Fibroblast of skin of scalp (primary cell): ENCODE measurements at regions not wholly inside any gene's neighbourhood (a gene's known extent, or its start where the extent isn't known, plus 50 kb on each side); places are given as distances from the start of the nearest gene placed in this dataset.
"Not testable (repeated sequence)": the region's sequence is repeated elsewhere in the genome, so short reads cannot be mapped to it uniquely, and the experiment has no call there.

Source experiments
- DNase-seq: peaks from one replicate; pipeline ENCODE4 v3.0.0-alpha.2; 2013

DNA sequence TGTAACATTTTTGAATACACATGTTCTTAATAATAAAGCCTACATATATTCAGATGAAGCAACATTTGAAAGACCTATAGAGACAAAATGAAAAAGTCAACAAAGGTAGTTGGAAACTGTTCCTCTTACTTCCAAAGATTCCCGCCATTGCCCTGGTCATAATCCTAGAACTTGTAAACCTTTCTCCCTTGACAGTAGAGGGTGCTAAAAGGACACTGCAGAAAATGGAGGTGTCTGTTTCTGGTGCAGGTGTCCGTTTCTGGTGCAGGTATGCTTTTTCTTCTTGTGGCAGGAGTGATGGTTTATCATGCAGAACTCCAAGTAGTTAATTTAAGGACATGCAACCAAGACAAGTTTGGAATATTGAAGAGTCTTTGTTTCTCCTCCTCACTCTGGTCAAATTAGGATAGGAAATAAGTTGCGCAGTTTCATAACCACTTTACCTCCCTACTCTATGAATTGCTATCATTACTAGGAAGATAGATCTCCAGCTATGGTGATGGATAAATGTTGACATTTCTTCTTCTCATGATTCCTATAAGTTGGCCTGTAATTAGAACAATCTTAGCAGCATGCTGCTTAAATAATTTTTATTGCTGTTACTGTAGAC, 56.0 kb upstream of the FAM174A start:
- peak; percentile 1 for DNase-seq

- no peak for DNase-seq
These were observed 63.1 kb upstream of the FAM174A start for GRCh38 chr5:100472091-100472490.

GRCh38 chr5:100469767-100470166, 65.4 kb upstream of the FAM174A start:
- no peak for DNase-seq

DNA sequence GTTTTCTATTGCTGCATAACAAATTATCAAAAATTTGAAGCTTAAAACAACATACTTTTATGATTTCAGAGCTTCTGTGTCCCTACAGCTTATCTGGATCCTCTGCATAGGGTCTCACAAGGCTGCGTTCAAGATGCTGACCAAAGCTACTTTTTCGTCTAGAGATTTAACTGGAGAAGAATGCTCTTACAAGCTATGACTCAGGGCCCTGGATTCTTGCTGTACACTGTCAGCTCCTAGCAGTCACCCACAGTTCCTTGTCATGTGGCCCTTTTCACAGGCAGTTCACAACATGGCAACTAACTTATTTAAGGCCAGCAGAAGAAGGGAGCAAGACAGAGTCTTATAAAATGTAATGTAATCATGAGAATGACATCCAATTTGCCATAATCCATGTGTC, 70.8 kb upstream of the FAM174A start:
- DNase-seq: peak; percentile 33

- no peak for DNase-seq
These were observed 78.6 kb upstream of the FAM174A start for GRCh38 chr5:100456615-100457014.

DNA sequence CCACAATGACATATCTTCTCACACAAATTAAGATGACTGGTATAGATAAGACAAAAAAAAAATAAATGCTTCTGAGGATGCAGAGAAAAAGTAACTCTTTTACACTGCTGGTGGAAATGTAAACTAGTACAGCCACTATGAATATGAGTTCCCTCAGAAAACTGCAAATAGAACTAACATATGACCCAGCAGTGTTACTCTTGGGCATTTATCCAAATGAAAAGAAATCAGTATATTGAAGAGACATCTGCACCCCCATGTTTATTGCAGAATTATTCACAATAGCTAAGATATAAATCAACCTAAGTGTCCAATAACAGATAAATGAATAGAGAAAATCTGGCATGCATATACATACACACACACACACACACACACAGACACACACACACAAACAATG, 83.0 kb upstream of the FAM174A start:
- no peak for DNase-seq

GRCh38 chr5:100448111-100448528, 87.1 kb upstream of the FAM174A start:
- no peak for DNase-seq

- no peak for DNase-seq
These were observed 88.2 kb upstream of the FAM174A start for GRCh38 chr5:100446879-100447430.

DNA sequence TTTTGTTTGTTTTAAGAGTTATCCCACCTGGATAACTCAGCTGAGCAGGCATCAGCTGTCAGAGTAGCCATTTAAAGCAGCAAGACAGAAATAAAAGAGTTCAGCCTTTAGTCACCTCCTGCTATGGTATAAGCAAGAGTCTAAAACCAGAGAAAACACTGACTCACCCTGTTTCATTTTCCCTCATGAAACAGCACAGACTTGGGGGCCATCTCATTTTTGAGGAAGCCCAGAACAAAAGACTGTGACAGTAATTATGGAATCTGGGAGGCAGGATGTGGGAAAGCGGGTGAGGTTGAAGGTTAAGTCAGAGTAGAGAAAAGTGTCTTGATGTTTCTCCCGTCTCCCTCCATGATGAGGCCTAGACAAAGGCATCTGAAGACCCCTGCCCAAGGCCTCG, 90.2 kb upstream of the FAM174A start:
- no peak for DNase-seq

- no peak for DNase-seq
These were observed 100.4 kb upstream of the FAM174A start for GRCh38 chr5:100434815-100435214.

DNA sequence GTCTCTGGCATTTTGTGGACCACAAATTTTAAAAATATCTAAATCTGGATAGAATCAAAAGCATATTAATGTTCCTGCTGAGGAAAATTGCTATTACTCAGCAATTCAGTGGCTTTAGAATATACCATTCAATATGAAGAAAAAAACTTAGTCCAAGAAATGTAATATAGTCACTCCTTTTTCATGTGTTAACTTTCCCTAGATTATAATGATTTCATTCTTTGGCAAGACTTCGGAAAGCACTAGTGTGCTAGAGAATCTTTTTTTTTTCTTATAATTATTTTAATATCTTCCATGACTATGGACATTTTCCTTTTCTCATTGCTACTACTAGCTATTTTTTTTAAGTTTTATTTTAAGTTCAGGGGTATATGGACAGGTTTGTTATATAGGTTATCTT, 102.4 kb upstream of the FAM174A start:
- DNase-seq: no peak

DNA sequence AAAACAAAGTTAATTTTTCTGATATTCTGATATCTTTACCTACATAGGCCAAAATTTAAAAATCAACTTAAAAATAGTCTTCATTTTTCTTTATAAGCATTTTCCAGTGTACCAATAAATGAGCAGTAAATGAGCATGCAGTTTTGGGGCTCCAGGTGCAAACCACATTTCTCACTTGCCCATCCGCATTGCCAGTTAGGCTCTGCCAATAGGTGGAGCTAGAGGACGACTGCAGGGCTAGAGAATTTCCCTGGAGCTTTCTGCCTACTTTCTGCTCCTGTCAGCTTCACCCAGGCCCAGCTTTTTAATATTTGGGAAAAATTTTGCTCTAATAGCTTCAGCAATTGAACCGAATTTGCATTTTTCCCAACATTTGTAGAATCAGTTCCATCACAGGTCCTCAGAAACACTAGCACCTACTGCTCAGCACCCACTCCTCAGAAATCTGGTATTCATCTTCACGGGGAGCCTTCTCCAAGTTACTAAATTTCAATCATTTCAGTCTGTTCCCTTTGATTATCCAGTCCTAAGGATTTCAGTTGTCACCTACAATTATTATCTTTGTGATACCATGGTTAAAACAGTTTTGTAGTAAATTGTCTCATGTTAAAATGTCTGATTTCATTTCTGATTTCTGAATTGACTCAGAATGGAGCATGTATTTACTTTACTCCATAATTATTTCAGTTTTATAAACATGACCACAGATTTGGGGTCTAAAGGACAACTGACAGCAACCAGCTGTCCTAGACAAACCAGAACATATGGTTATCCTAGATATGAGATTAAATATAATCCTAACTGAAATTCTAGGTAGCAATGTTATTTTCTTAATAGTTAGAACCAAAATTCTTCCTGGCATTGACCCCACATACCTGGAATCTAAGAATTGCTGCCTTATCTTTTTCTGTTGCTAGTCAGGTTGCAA, 104.6 kb upstream of the FAM174A start:
- peak; percentile 27 for DNase-seq

- DNase-seq: no peak
These were observed 110.4 kb upstream of the FAM174A start for GRCh38 chr5:100424787-100425186.

- DNase-seq: no peak
These were observed 111.2 kb upstream of the FAM174A start for GRCh38 chr5:100424017-100424416.

DNA sequence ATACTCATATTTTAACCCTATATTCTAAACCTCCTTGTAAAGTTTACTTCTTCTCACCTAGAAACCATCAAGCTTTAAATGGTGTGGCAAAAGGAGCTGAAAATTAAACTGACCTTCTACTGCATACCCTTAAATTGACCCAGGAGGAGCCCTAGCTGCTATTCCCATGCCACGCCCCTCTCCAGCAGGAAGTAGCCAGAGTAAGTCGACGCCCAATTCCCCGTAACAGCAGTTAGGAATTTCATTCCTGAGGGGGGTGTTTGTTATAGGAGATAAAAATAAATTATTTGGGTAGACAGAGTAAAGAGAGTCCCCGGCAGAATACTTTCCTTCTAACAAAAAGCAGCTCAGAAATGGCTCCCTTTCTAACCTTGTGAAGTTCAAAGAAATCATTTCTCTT, 111.8 kb upstream of the FAM174A start:
- no peak for DNase-seq

DNA sequence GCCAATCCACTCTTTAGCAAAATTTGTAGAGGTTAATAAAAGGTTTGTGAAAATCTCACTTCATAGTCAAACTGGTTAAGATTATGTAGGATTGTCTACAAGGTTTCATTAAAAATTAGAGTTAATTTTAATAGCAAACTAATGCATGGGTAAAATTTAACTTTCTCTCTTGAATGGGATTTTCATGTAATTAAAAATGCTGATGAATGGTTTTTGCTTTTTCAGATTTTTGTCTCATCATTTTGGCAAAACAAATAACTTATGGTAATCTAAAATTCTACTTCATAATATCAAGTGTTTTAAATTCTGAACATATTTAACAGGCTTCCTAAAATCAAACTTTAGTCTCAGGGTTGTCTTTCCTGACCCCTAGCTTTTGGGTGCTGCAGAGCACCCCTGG, 113.8 kb upstream of the FAM174A start:
- no peak for DNase-seq

GRCh38 chr5:100418231-100418630, 116.9 kb upstream of the FAM174A start:
- DNase-seq: no peak

GRCh38 chr5:100409660-100410151, 125.5 kb upstream of the FAM174A start:
- DNase-seq: no peak

DNA sequence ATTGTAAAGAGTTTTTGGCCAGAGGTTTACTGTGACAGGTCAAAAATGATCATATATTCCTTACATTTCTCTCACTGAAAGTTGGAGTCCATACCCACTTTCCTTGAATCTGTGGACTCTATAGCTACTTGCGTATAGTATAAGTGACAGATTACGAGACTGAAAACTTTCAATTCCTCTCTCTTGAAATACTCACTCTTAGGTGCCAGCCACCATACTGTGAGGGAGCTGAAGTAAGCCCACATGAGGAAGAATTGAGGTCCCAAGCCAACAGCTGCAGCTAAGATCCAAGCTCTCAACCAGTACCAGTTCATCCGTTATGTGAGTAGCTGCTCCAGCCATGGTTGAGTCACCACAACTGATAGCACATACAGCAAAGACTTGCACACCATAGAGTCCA, 128.1 kb upstream of the FAM174A start:
- DNase-seq: no peak

DNA sequence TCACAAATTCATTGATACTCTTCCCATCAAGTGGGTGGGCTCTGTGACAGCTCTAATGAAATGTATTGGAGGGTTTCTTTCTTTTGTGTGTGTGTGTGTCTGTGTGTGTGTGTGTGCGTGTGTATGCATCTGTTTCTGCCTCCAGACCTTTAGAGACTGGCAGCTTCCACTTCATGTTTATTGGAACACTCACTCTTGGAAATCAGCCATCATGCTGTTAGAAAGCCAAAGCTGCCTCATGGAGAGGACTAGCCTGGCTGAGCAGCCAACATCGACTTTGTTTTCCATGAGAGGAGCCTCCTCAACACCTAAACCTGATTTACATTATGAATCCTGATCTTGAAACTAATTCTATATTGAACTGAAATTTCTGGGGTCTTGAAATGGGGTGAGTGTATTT, 128.5 kb upstream of the FAM174A start:
- DNase-seq: no peak

DNA sequence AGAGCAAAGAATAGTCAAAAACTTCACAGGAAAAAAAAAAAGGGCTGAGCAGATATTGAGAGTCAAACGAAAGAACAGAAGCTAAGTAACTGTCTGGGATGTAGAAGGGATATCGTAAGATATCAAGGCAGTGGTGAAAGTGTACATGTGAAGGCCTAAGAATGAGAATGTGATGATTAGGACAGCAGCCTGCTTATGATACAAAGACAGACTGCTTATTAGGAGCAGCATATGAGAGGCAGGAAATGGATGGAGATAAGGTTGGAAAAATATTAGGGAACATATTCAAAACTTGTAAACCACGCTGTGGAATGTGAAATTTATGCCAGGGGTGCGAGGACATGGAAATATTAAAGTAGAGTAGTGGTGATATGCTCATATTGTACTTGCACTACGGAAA, 133.1 kb upstream of the FAM174A start:
- DNase-seq: no peak

DNA sequence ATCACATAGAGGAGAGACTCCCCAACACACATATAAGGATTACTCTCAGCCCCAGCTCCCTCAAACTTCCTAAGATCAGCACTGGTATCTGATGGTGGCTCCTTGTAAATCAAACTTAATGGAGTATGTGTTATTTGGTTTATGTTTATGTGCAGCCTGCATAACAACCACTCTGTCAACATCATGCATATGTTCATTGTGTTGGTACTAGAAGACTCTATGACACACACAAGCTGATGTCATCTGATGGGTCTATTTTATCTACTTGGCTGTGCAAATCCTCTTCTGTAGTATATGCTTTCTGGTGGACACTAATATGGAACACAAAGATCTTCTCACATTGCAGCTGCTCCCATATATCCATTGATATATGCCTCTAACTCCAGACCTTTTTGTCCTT, 134.0 kb upstream of the FAM174A start:
- no peak for DNase-seq

DNA sequence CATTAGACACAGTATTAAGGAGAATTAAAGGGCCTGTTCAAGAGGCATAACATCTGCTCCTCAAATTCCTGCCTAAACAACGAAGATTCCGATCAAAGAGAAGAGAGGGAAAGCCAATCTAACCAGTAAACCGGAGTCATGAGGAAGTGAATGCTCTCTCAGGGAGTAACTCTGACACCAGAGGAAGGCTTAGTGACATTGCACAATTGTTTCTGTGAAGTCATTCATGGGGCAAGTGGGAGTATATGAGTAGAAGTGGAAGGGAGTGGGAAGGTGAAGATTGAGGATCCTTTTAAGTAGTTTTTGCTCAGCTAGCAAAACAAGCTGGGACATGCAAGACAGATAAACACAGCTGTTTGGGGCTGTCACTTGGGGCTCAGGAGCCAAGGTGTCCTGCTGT, 136.4 kb upstream of the FAM174A start:
- DNase-seq: not testable (repeated sequence)
